DOHH2 (cell line): ENCODE measurements at regions not wholly inside any gene's neighbourhood (a gene's known extent, or its start where the extent isn't known, plus 50 kb on each side); places are given as distances from the start of the nearest gene placed in this dataset.

Experiments used
- H3F3A ChIP-seq: fragments of 200-600 bp; sonication (generic), shearing (Covaris generic); 2 replicates; pipeline ENCODE4 v1.6.0; 2016; ENCODE audit warnings: antibody characterized with exemption, mild to moderate bottlenecking; ENCODE audit not compliant: control insufficient read depth, insufficient read depth
- H3K27ac ChIP-seq: fragments of 200-600 bp; sonication (generic); 2 replicates; pipeline ENCODE4 v1.5.1; 2014; ENCODE audit warnings: low read depth, mild to moderate bottlenecking, low read length, moderate library complexity
- H3K27me3 ChIP-seq: fragments of 200-600 bp; sonication (generic); 2 replicates; pipeline ENCODE4 v1.6.1; 2014; ENCODE audit warnings: mild to moderate bottlenecking, low read length, mixed read lengths; ENCODE audit not compliant: control insufficient read depth
- H3K36me3 ChIP-seq: fragments of 200-600 bp; sonication (generic); 2 replicates; pipeline ENCODE4 v1.6.1; 2014; ENCODE audit warnings: mild to moderate bottlenecking, low read length, moderate library complexity, mixed read lengths; ENCODE audit not compliant: control insufficient read depth
- H3K4me1 ChIP-seq: fragments of 200-600 bp; sonication (generic); 2 replicates; pipeline ENCODE4 v1.6.1; 2014; ENCODE audit warnings: mild to moderate bottlenecking, low read length, mixed read lengths; ENCODE audit not compliant: control insufficient read depth
- H3K4me2 ChIP-seq: fragments of 200-600 bp; sonication (generic); 2 replicates; pipeline ENCODE4 v1.6.0; 2014; ENCODE audit warnings: mild to moderate bottlenecking, low read length, moderate library complexity
- H3K4me3 ChIP-seq: fragments of 200-600 bp; sonication (generic); 2 replicates; pipeline ENCODE4 v1.5.1; 2014; ENCODE audit warnings: mild to moderate bottlenecking, low read length, mixed read lengths
- H3K79me2 ChIP-seq: fragments of 200-600 bp; sonication (generic); 2 replicates; pipeline ENCODE4 v1.6.1; 2014; ENCODE audit warnings: mild to moderate bottlenecking, low read length, mixed read lengths; ENCODE audit not compliant: control insufficient read depth
- H3K9me2 ChIP-seq: fragments of 200-600 bp; sonication (generic); replicated peaks from 2 replicates; pipeline ENCODE4 v1.6.1; 2014; ENCODE audit warnings: mild to moderate bottlenecking, low read length, mixed read lengths; ENCODE audit not compliant: control insufficient read depth
- H3K9me3 ChIP-seq: fragments of 200-600 bp; sonication (generic); 2 replicates; pipeline ENCODE4 v1.6.1; 2014; ENCODE audit warnings: antibody characterized with exemption, low read length, mixed read lengths; ENCODE audit not compliant: control insufficient read depth, insufficient read depth
- H4K20me1 ChIP-seq: fragments of 200-600 bp; sonication (generic); 2 replicates; pipeline ENCODE4 v1.6.0; 2014; ENCODE audit warnings: low read depth, mild to moderate bottlenecking, antibody characterized with exemption, low read length, moderate library complexity; ENCODE audit not compliant: control insufficient read depth, insufficient read depth
- CTCF ChIP-seq: fragments of 200-600 bp; sonication (generic); IDR thresholded peaks from one replicate; pipeline ENCODE4 v1.5.1; 2014; ENCODE audit warnings: antibody characterized with exemption, mild to moderate bottlenecking, low read depth, low read length; ENCODE audit not compliant: poor library complexity, severe bottlenecking
- EZH2phosphoT487 ChIP-seq: fragments of 200-600 bp; sonication (generic); IDR thresholded peaks from 2 replicates; pipeline ENCODE4 v1.6.1; 2017; ENCODE audit warnings: borderline replicate concordance, mild to moderate bottlenecking, antibody characterized with exemption, low read length, moderate library complexity, mixed read lengths

GRCh38 chr1:63051356-63051755, 267.4 kb downstream of the ATG4C start:
- H3K4me3 ChIP-seq = no peak overlapping the region
- no peaks in the 10 kb centered on the region for H3K9me3 ChIP-seq
- peaks cover 13% of the 10 kb centered on the region; the same call in 1 of the 2 replicates for H3K27me3 ChIP-seq
- no peak for TF ChIP-seq EZH2phosphoT487
- H4K20me1 ChIP-seq = no peaks in the 10 kb centered on the region
- H3K36me3 ChIP-seq = no peaks in the 10 kb centered on the region
- H3K4me2 ChIP-seq = no peak overlapping the region
- no peaks in the 10 kb centered on the region for H3K9me2 ChIP-seq
- H3K27ac ChIP-seq = no peak overlapping the region
- H3K79me2 ChIP-seq = no peaks in the 10 kb centered on the region
- no peaks in the 10 kb centered on the region for H3F3A ChIP-seq
- H3K4me1 ChIP-seq = no peaks in the 10 kb centered on the region

- H3F3A ChIP-seq = no peaks in the 10 kb centered on the region
- no peak overlapping the region for H3K4me3 ChIP-seq
- H3K9me2 ChIP-seq = no peaks in the 10 kb centered on the region
- no peak overlapping the region for H3K27ac ChIP-seq
- no peaks in the 10 kb centered on the region for H4K20me1 ChIP-seq
- H3K36me3 ChIP-seq = no peaks in the 10 kb centered on the region
- H3K4me1 ChIP-seq = no peaks in the 10 kb centered on the region
- no peaks in the 10 kb centered on the region for H3K9me3 ChIP-seq
- no peak overlapping the region for H3K4me2 ChIP-seq
- TF ChIP-seq CTCF = no peak
- no peak for TF ChIP-seq EZH2phosphoT487
- H3K79me2 ChIP-seq = no peaks in the 10 kb centered on the region
- H3K27me3 ChIP-seq = peaks cover 13% of the 10 kb centered on the region; the same call in 1 of the 2 replicates
These were observed 268.0 kb downstream of the ATG4C start for GRCh38 chr1:63051886-63052285.

- Histone ChIP-seq H3K27ac (no peak overlapping the region), H4K20me1 (no peaks in the 10 kb centered on the region), H3K79me2 (no peaks in the 10 kb centered on the region), H3K9me3 (no peaks in the 10 kb centered on the region), H3K27me3 (peaks cover 10% of the 10 kb centered on the region; the same call in 1 of the 2 replicates), H3F3A (no peaks in the 10 kb centered on the region), H3K4me2 (no peak overlapping the region), H3K36me3 (no peaks in the 10 kb centered on the region), H3K4me3 (no peak overlapping the region), H3K4me1 (no peaks in the 10 kb centered on the region), H3K9me2 (no peaks in the 10 kb centered on the region)
- TF ChIP-seq CTCF (no peak), EZH2phosphoT487 (no peak)
These were observed 268.2 kb upstream of the FOXD3 start for GRCh38 chr1:63054184-63054583.

GRCh38 chr1:63063367-63063766, 259.0 kb upstream of the FOXD3 start:
- no peaks in the 10 kb centered on the region for H3K27me3 ChIP-seq
- H3K4me3 ChIP-seq = no peak overlapping the region
- no peaks in the 10 kb centered on the region for H3K4me1 ChIP-seq
- no peaks in the 10 kb centered on the region for H3F3A ChIP-seq
- no peaks in the 10 kb centered on the region for H3K9me2 ChIP-seq
- H4K20me1 ChIP-seq = no peaks in the 10 kb centered on the region
- no peaks in the 10 kb centered on the region for H3K9me3 ChIP-seq
- H3K36me3 ChIP-seq = no peaks in the 10 kb centered on the region
- H3K4me2 ChIP-seq = no peak overlapping the region
- H3K79me2 ChIP-seq = no peaks in the 10 kb centered on the region
- TF ChIP-seq CTCF (peak; percentile 36), EZH2phosphoT487 (no peak)
- H3K27ac ChIP-seq = no peak overlapping the region
